ENCODE measurements at regions not wholly inside any gene's neighbourhood (a gene's known extent, or its start where the extent isn't known, plus 50 kb on each side); places are given as distances from the start of the nearest gene placed in this dataset.

- Histone ChIP-seq H3K27ac (ENCODE audit: low read depth, low read length) (no peak overlapping the region), H3K4me3 (ENCODE audit: low read depth, low read length) (no peak overlapping the region), H3K27me3 (ENCODE audit: control insufficient read depth, insufficient read depth, low read length) (no peaks in the 10 kb centered on the region), H3K9me3 (ENCODE audit: control insufficient read depth, insufficient read depth, low read length) (peaks cover 16% of the 10 kb centered on the region)
- POLR2A ChIA-PET = no interaction called here
- CTCF ChIA-PET = no interaction called here
- DNase-seq (ENCODE audit: low read depth, low spot score) = no peak
- TF ChIP-seq CTCF (IDR thresholded peaks at IDR 0.05; ENCODE audit: low read depth, low read length) = no peak
Observed at GRCh38 chr18:4801151-4801550, 346.0 kb upstream of the DLGAP1 start.

- POLR2A ChIA-PET = no interaction called here
- no peak for TF ChIP-seq CTCF (IDR thresholded peaks at IDR 0.05; ENCODE audit: low read depth, low read length)
- CTCF ChIA-PET = no interaction called here
Observed at GRCh38 chr18:4797002-4797685, 342.0 kb upstream of the DLGAP1 start.

GRCh38 chr18:4789506-4789905 is 334.4 kb upstream of the DLGAP1 start:
- Histone ChIP-seq H3K4me3 (ENCODE audit: low read depth, low read length) (no peak overlapping the region), H3K9me3 (ENCODE audit: control insufficient read depth, insufficient read depth, low read length) (peaks cover 15% of the 10 kb centered on the region), H3K27ac (ENCODE audit: low read depth, low read length) (no peak overlapping the region), H3K27me3 (ENCODE audit: control insufficient read depth, insufficient read depth, low read length) (no peaks in the 10 kb centered on the region)
- DNase-seq (ENCODE audit: low read depth, low spot score) = no peak
- POLR2A ChIA-PET = no interaction called here
- CTCF ChIA-PET = no interaction called here
- no peak for TF ChIP-seq CTCF (IDR thresholded peaks at IDR 0.05; ENCODE audit: low read depth, low read length)

More at GRCh38 chr18:4797002-4797685, 342.0 kb upstream of the DLGAP1 start:
- H3K4me3 ChIP-seq (ENCODE audit: low read depth, low read length) = no peak overlapping the region
- H3K9me3 ChIP-seq (ENCODE audit: control insufficient read depth, insufficient read depth, low read length) = peaks cover 7% of the 10 kb centered on the region; the same call in 1 of the 2 replicates
- H3K27ac ChIP-seq (ENCODE audit: low read depth, low read length) = no peak overlapping the region
- no peaks in the 10 kb centered on the region for H3K27me3 ChIP-seq (ENCODE audit: control insufficient read depth, insufficient read depth, low read length)
- no peak for DNase-seq (ENCODE audit: low read depth, low spot score)

DNA sequence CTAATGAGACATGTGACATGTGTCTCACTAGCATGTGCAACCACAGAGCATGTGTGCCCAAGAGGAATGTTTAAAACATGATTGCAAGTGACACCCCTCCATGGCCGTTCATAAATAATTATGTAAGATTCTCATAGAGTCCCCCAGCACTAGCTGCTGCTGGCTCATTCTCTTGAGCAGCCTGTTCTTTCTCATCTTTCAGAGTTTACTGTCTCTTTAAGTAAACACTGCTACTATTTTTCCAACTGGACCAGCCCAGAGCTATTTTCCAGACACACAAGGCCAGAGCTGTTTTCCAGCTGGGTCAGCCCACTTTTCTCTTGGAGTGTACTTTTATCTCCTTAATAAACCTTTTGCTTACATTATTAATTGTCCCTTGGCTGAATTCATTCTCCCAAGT is 326.8 kb upstream of the DLGAP1 start:
- TF ChIP-seq CTCF (IDR thresholded peaks at IDR 0.05; ENCODE audit: low read depth, low read length) = no peak
- DNase-seq (ENCODE audit: low read depth, low spot score) = no peak
- POLR2A ChIA-PET = no interaction called here
- CTCF ChIA-PET = no interaction called here
- Histone ChIP-seq H3K27ac (ENCODE audit: low read depth, low read length) (no peak overlapping the region), H3K27me3 (ENCODE audit: control insufficient read depth, insufficient read depth, low read length) (no peaks in the 10 kb centered on the region), H3K4me3 (ENCODE audit: low read depth, low read length) (no peak overlapping the region), H3K9me3 (ENCODE audit: control insufficient read depth, insufficient read depth, low read length) (peaks cover 28% of the 10 kb centered on the region)

- Histone ChIP-seq H3K27me3 (ENCODE audit: control insufficient read depth, insufficient read depth, low read length) (no peaks in the 10 kb centered on the region), H3K4me3 (ENCODE audit: low read depth, low read length) (no peak overlapping the region), H3K9me3 (ENCODE audit: control insufficient read depth, insufficient read depth, low read length) (peaks cover 24% of the 10 kb centered on the region), H3K27ac (ENCODE audit: low read depth, low read length) (no peak overlapping the region)
- ChIA-PET CTCF (no interaction called here), POLR2A (no interaction called here)
- no peak for DNase-seq (ENCODE audit: low read depth, low spot score)
- TF ChIP-seq CTCF (IDR thresholded peaks at IDR 0.05; ENCODE audit: low read depth, low read length) = no peak
Observed at GRCh38 chr18:4765401-4765800, 310.3 kb upstream of the DLGAP1 start.
